Fibroblast of skin of scalp (primary cell): ENCODE measurements at regions not wholly inside any gene's neighbourhood (a gene's known extent, or its start where the extent isn't known, plus 50 kb on each side); places are given as distances from the start of the nearest gene placed in this dataset.
"Not testable (repeated sequence)": the region's sequence is repeated elsewhere in the genome, so short reads cannot be mapped to it uniquely, and the experiment has no call there.

ENCODE experiments used
- DNase-seq: peaks from one replicate; pipeline ENCODE4 v3.0.0-alpha.2; 2013

DNA sequence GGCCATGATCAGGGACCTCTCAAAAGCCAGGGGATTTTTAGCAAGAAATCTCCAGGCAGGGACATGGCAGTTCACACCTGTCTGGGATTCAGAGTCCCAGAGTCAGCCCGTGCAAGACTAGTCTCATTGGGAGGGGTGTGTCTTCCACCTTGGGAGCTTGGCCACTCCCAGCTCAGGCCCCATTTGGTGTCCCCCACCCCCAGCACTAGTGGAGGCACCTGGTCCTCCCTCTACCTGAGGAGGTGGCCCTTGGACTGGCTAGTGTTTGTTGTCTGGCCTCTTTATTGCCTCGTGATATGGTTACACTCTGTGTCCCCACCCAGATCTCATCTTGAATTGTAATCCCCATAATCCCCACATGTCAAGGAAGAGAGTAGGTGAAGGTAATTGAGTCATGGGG, 140.8 kb upstream of the PHACTR3 start:
- no peak for DNase-seq

DNA sequence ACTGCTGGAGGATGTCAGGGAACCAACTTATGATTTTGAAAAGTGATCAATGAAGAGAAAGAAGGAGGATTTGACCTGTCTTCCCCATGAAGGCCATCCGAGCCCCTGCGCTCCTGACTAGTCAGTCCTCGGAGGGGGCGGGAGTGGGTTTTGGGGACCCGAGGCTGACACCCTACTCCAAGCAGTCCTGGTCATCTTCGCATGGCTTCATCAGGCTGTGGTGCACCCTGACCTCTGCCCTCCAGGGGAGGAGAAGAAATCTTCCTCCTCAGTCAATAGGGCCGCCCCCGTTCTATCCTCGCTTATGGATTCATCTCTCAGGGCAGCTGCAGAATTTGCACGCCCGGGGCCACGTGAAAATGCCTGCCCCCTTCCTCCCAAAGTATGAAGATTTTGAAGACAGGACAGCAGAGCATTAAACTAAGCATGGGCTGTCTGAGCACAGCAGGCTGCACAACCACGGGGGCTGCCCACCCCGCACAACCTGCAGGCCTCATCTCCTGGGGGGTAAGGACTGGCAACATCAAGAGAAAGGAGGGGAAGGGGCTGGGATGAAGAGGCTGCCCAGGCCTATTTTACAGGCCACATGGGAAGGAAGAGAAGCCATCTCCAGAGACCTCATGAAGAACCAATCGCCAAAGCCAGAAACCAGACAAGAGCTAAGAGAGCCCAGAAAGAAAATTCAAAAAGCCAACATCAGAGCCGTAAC, 138.1 kb upstream of the PHACTR3 start:
- no peak for DNase-seq

DNA sequence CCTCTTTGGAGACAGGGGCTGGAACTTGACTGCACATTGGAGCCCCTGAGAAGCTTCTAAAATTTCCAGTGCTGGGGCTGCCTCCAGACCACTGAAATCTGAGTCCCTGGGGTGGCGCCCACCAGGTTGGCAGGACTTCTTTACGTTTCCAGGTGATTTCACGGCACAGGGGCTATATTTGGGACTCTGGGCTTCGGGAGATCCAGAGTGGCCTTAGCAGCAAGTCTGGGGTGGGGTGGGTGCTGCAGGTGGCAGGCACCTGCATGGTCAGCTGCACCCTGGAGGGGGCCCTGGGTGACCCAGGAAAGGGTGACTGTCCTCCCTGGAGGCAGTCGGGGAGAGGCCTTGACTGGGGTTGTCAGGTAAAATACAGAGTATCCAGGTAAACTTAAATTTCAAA, 135.5 kb upstream of the PHACTR3 start:
- DNase-seq = no peak

DNA sequence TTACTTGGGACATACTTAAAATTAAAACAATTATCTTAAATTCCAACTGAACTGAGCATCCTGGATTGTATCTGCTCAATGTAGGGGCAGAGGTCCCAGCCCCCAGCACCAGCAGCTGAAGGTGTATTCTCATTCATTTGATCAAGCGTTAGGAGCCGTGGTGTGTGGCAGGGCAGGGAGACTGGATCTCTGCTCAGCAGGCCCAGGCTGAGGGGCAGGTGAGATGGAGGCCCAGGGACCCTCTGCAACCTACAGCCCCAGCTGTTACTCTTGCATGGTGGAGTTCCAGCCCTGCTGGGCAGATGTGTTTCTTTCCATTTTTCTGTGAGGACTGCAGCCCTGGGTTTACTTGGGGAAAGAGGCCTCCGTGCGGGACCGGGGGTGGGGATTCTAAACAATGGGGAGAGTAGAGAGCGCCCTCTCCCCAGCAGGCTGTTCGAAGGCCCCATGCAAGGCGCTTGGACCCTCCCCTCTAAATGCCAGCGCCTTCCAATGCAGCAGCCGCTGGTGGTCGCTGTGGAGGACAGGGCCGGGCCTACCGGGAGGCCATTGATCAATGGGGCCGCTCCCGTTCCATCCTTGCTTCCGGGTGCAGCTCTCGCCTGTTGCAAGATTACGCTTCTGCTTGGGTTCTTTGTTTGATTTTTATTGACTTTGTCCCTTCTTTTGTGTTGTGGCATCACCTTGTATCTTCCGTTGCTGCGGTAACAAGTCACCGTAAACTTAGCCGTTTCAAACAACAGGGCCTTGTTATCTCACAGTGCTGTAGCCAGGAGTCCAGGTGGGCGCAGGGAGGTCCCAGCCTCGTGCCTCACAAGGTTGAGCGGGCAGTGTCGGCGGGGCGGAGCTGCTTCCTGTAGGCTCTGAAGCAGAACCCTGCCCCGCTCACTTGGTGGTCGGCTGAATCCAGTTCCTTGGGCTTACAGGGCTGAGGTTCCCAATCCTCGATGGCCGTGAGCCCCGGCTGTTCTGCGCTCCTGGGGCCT, 134.8 kb upstream of the PHACTR3 start:
- DNase-seq = no peak

DNA sequence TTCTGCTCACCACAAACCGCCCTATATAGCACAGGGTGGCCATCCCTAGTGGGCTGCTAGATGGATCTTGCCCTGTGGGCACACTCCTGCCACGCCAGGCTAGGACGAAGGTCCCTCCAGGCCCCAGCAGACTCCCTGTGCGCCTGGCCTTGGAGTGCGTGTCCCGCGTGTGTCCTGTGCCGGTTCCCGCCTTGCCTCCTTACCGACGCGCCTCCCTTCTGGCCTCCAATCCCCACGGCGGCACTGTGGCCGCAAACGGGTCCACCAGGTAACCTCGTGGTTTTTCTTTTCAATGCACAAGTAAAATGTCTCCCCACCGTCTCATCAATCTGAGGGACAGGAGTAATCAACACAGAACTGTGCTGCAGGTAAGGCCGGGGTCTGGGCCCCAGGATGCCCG, 133.8 kb upstream of the PHACTR3 start:
- DNase-seq = no peak

DNA sequence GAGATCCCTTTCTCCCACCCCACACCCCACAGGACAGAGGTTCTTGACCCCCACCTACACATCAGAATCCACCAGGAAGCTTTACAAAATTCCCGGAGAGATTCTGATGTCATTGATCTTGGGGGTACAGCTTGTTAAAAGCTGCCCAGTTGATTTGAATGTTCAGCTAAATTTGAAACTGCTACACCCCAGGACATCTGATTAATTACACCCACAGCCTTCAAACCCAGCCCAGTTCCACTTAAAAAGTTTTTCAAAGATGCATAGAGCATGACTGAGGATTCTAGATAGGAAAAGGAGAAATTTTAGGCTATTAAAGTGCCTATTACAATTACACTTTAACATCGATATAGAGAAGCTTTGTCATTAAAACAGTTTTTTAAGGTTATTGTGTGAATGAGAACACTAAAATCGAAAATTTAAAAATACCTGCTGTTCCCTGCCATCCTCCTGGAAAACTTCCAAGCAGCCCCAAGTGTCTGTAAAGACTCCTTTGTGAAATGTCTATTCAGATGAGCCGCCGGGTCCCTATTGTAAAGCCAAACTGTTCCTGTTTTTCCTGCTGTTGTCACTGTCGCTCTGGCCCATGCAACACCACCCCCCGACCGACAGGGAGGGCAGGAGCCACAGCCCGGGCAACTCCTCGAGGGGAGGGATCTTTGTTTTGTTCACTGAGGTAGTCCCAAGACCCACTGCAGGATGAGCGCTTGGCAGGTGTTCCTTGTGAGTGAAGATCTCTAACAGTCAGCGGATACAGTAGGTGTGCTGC, 132.5 kb upstream of the PHACTR3 start:
- no peak for DNase-seq

DNA sequence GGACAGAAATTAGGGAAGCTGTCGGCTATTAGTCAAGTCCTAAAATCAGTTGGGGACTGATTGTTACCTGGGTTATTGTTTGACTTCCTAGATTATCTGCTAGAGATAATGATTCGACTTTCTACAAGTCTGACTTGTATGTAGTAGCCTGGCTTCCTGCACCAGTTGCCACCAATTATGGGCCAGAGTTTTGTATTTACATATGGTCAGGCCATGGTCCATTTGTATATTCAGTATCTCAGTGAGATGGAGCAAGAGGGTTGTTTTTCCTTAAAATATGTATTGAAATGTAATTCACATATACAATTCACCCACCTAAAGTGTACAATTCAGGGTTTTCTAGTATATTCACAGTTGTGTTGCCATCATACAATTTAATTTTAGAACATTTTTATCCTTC, 130.6 kb upstream of the PHACTR3 start:
- DNase-seq = no peak

DNA sequence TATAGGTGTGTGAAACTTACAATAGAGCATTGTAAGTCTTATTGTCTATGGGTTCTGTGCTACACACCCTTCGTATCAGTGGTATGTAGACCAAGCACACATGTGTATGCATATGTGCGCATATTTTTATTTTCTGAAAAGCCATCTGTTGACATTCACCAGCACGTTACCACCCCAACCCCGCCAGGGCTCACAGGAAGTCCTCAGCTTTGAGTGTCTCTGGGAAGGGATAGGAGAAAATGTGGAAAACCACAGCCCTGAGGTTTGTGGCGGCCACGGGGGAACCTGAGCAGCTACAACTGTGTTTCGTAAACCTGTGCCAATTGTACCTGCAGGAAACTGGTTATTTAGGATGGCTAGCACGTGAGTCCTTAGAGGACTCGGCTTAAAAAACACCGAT, 123.3 kb upstream of the PHACTR3 start:
- no peak for DNase-seq

DNA sequence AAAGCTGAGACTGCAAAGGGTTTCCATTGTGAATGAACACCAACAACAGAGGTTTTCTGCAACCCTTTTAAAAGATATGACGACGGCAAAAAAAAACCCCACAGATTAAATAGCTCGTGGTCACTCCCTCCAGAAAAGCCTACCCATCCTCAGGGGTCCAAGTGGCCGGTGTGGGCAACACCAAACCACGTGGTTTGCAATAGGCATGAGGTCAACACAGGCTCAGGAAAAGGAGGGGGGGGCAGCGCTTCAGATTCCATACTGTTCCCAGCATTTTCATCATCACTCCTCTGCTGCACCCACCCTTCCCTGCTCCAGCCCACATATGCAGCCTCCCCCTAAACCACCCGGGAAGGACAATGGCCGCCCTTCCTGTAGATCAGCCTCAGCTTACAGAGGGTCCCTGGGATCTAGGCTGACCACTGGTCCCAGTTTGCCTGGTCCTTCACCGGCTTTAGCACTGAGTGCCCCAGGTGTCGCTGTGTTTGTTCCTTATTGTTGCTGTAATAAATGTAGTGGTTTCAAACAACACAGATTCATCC, 122.8 kb upstream of the PHACTR3 start:
- DNase-seq = no peak

DNA sequence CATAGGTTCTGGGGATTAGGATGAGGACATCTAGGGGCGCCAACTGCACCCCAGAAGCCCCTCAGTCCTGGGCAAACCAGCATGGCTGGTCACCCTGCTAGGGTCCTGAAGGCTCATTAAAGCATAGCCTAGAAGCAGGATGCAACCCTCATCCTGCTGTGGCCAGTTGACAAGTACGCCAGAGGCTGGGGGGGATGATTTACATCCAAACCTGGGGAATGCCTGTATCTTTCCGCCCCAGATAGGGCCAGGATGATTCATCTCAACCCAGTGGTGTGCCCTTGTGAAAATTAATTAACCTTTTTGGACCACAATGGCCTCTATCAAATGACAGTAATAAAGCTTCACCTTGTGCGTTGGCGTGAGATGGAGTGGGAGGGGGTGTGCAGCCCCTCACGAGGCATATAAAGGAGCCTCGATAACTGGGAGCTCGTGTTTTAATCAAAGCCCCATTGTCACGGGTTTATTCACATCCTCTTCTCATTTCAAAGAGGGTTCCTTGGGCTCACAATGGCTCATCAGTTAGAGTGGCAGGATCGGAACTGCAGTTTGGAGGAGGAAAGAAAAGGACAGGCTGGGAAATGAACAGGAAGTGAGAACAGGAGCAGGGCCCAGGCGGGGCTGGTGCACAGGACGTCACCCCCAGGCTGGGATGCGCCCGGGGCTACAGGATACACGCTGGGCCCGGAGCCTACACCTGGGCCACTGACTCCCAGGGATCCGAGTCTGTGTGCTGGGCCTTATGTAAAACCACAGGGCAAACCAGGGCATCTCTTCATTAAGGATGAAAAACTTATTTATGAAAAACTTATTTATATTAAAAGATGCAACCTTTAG, 121.8 kb upstream of the PHACTR3 start:
- no peak for DNase-seq

DNA sequence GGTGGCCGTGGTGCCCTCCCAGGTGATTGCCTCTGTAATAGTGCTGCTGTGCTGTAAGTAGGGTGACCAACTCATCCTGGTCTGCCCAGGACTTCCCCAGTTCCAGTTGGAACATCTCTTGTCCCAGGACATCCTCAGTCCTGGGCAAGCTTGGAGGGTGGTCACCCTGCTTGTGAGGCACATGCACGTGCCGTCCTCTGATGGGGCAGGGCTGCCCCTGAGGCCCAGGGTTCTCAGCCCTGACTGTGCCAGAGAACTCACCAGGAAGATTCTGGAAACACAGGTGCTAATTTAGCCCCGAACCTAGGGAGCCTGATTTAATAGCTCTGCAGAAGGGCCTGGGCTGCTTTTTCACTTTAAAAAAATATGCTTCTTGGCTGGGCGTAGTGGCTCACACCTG, 120.9 kb upstream of the PHACTR3 start:
- no peak for DNase-seq

DNA sequence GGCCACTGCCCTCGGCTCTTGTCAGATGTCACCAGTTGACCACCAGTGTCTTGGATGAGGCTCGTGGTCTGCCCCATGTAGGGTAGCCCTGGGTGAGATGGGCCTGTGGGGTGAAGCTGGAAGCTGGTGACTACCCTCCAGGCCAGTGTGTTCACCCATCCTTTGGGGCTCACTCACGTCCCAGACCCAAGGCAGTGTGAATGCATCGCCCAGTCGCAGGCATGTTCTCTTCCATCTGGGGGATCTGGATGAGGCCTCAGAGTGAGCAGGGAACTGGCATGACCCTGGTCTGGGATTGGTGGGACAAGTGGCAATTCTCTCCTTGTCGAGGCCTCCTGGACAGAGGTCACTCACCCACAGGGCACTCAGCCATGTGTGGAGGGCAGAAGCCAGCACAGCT, 120.1 kb upstream of the PHACTR3 start:
- no peak for DNase-seq

DNA sequence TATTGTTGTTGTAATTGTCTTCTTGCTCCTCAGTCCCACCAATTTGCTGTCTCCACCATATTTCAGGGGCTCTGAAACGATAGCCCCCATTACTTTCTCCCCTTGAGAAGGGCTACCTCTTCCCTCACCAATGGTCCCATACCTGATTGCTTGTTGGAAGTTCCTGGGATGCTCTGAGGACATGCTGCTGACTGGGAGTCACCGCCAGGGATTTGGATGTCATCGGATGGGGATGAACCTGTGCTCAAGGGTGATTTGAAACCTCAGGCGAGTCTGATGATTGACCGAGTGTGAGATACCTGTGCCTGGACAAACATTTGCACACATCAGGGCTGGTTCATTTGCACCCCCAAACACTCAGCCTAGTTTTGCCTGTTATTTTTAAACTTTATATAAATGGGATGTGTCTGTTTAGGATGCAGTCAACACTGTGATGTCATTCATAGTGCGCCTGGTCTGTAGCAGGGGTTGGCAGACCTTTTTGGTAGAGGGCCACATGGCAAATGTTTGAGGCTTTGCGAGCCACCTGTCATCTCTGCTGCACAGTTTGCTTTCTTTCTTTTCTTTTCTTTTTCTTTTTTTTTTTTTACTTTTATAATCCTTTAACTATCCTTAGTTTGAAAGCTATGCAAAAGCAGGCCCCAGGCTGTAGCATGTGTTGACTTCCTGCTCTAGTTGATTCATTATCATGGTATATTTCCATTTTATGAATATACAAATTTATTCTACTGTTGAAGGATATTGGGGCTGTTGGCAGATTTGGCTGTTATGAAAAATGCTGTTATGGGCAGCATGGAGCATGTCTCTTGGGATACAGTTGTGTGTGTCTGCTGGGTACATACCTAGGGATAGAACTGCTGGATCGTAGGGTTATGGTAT, 118.5 kb upstream of the PHACTR3 start:
- DNase-seq = no peak

DNA sequence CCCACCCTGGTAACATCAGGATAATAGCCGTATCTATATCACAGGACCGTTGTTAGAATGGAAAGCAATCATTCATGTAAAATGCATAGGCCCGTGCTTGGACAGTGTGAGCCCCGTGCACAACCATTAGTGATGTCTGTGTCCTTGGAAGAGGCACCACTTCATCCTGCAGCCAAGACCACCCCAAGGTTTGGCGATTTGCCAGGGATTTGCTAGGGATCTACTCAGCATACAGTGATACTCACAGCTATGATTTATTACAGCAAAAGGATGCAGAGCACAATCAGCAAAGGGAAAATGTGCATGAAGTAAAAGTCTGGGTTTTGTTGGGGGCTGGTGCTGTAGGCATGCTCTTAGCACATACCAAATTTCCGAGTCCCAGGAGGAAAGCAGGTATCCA, 115.9 kb upstream of the PHACTR3 start:
- DNase-seq = not testable (repeated sequence)

DNA sequence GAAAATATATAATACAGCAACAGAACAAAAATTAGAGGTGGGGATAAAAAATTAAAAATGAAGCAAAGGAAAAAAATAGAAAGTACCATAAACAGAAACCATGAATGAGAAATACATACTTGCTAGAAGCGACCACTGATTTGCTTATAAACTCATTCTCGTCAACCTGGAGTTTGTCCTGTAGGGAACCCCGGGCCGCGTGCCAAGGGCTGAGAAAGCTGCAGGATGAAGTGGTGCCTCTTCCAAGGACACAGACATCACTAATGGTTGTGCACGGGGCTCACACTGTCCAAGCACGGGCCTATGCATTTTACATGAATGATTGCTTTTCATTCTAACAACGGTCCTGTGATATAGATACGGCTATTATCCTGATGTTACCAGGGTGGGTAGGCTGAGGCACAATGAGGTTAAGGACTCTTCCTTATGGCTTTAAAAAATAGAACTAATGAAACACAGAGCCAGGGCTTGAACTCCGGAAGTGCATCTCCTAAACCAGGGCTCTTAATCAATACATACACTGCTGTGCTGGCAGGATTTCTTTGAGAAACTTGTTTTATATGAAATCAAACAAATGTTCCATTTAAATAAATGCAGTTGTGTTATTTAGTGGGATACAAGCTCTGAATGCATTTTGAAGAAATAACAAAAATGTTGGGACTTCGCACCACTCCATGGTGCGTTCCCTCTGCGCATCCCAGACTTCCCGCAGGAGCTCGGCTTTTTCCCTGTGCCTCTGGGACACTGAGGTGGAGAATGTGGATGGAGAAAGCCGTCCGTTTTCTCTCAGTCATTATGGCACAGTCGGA, 113.9 kb upstream of the PHACTR3 start:
- DNase-seq = not testable (repeated sequence)

DNA sequence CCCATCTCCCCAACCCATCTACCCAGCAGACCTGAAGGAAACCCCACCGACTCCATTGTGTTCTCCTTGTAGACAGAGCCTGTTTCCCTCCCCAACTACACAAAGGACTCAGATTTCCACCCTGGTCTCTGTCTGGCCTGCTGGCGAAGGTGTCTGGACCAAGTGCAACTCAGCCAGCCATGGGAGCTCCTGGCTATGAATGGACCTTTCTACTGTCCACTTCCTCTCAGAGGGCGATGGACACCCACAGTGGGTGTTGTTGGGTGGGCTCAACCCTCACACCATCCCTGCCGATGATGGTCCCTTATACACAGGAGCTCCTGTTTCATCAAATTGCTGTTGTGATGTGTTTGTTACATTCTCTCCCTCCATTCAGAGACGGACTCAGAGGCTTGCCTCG, 112.5 kb upstream of the PHACTR3 start:
- no peak for DNase-seq

DNA sequence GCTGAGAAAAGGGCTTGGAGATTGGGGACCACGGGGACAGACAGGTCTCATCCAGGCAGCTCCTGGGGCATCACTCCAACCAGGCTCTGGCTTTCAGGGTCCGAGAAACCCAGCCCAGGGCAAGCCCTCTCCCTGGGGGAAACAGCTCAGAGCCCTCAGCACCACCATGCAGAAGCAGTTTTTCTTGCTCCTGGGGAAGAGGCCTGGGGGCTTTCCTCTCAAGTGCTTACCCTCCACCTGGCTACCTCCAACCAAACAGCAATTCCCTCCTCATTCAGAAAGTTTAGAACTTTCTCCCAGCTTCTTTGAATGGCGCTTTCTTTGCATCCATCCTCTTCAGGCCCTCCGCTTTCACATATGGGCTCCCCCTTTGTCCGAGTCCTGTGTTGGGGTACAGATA, 110.4 kb upstream of the PHACTR3 start:
- no peak for DNase-seq

DNA sequence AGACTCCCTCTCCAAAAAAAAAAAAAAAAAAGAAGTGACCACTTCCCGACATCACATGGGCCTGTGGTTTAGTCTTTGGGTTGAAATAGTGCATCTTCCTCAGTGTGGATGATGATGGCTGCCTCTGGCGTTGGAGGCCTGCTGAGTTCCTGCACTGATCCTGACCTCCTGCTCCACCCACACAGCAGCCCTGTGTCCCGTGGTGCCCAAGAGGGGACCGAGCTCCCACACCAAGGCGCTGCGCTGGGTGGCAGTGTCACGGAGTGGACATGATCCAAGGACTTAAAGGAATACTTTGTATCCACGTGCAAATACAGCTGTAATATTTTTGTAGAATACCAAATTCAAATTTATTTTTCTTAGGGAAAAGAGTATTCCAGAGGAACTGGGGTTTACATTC, 109.2 kb upstream of the PHACTR3 start:
- DNase-seq = no peak

DNA sequence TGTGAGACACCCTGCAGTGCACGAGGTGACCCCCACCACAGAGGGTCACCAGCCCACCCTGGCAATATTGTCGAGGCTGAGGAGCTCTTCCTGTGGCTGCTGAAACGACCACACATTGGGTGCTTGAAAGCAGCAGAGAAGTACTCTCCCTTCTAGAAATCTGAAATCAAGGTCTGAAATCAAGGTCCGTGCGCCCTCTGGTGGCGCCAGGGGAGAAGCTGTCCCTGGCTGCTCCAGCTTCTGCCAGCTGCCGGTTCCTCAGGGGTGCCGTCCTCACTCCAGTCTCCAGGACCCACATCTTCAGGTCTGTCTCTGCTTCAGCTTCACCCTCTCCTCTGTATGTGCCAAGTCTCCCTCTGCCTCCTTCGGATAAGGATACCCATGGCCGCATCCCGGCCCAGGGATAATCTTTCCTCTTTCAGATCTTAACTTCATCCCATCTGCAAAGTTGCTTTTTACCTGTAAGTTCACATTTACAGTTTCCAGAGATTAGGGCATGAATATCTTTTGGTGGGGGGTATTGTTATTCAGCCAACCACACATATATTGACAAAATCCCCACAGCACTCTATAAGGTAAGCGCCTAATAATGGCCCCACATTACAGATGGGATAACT, 108.3 kb upstream of the PHACTR3 start:
- DNase-seq = peak; percentile 71

DNA sequence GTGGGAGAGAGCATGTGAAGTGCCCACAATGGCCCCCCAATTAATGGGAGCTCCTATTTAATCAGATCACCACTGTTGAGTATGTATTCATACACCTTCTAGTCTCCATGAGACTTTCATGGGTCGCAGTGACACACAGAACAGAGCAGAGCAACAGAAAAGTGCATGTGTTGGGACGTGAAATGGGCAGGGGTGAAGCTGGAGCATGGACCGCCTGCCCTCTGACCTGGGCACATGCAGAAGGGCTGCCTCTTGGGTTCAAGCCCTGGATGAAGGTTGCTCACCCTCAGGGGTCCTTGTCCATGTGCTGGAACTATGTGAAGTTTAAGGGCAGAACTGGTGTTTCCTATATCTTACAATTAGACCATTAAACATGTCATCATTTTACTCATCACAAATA, 106.0 kb upstream of the PHACTR3 start:
- DNase-seq = no peak
